HL-60 (cell line): ENCODE measurements at regions not wholly inside any gene's neighbourhood (a gene's known extent, or its start where the extent isn't known, plus 50 kb on each side); places are given as distances from the start of the nearest gene placed in this dataset.

ENCODE experiments used
- SPI1 ChIP-seq: IDR thresholded peaks from 2 replicates; pipeline ENCODE4 v1.6.1; 2012; ENCODE audit warnings: low read depth, mild to moderate bottlenecking, borderline replicate concordance
- TF ChIP-seq, protein P1 (sequence below): IDR thresholded peaks from one replicate; pipeline ENCODE4 v1.5.1; 2011; ENCODE audit warnings: low read length, control low read depth, inconsistent platforms; ENCODE audit not compliant: insufficient read depth

- TF ChIP-seq, protein P1, sequence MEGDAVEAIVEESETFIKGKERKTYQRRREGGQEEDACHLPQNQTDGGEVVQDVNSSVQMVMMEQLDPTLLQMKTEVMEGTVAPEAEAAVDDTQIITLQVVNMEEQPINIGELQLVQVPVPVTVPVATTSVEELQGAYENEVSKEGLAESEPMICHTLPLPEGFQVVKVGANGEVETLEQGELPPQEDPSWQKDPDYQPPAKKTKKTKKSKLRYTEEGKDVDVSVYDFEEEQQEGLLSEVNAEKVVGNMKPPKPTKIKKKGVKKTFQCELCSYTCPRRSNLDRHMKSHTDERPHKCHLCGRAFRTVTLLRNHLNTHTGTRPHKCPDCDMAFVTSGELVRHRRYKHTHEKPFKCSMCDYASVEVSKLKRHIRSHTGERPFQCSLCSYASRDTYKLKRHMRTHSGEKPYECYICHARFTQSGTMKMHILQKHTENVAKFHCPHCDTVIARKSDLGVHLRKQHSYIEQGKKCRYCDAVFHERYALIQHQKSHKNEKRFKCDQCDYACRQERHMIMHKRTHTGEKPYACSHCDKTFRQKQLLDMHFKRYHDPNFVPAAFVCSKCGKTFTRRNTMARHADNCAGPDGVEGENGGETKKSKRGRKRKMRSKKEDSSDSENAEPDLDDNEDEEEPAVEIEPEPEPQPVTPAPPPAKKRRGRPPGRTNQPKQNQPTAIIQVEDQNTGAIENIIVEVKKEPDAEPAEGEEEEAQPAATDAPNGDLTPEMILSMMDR = no peak
- TF ChIP-seq SPI1 = no peak
These were observed 1187.6 kb downstream of the OLFM4 start for GRCh38 chr13:54216221-54216620.
